Epithelial cell of esophagus (primary cell): ENCODE measurements at regions not wholly inside any gene's neighbourhood (a gene's known extent, or its start where the extent isn't known, plus 50 kb on each side); places are given as distances from the start of the nearest gene placed in this dataset.

Experiments used
- DNase-seq: peaks from one replicate; pipeline ENCODE4 v3.0.0; 2010; ENCODE audit warnings: low read depth
- H3K4me3 ChIP-seq: 2 replicates; pipeline ENCODE4 v1.5.1; 2011; ENCODE audit warnings: mild to moderate bottlenecking, low read length, control low read depth
- TF ChIP-seq, protein P1 (sequence below): IDR thresholded peaks from 2 replicates; pipeline ENCODE4 v1.5.1; 2011; ENCODE audit warnings: low read depth, mild to moderate bottlenecking, low read length, control low read depth, inconsistent platforms; ENCODE audit not compliant: insufficient read depth; ENCODE audit errors: missing control alignments

DNA sequence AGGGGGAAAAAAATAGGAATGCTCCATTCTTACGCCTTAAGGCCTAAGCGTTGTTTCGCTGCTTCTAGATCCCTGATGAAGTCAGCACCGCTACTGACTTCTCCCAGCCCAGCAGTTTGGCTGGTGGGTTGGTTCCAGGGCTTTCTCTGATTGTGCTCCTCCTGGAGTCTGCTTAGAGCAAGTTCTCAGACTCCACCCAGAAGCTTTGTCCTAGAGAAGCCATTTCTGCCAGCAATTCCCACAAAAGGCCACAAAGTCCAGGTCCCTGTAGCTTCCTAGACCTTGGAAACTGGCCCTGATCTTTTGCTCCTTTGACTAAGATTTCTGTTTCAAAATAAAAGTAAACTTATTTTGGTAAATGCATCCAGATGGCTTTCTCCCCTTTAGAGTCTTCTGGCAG is 65.4 kb downstream of the KCTD12 start:
- TF ChIP-seq, protein P1, sequence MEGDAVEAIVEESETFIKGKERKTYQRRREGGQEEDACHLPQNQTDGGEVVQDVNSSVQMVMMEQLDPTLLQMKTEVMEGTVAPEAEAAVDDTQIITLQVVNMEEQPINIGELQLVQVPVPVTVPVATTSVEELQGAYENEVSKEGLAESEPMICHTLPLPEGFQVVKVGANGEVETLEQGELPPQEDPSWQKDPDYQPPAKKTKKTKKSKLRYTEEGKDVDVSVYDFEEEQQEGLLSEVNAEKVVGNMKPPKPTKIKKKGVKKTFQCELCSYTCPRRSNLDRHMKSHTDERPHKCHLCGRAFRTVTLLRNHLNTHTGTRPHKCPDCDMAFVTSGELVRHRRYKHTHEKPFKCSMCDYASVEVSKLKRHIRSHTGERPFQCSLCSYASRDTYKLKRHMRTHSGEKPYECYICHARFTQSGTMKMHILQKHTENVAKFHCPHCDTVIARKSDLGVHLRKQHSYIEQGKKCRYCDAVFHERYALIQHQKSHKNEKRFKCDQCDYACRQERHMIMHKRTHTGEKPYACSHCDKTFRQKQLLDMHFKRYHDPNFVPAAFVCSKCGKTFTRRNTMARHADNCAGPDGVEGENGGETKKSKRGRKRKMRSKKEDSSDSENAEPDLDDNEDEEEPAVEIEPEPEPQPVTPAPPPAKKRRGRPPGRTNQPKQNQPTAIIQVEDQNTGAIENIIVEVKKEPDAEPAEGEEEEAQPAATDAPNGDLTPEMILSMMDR: peak; percentile 5
- H3K4me3 ChIP-seq: no peak overlapping the region
- no peak for DNase-seq

DNA sequence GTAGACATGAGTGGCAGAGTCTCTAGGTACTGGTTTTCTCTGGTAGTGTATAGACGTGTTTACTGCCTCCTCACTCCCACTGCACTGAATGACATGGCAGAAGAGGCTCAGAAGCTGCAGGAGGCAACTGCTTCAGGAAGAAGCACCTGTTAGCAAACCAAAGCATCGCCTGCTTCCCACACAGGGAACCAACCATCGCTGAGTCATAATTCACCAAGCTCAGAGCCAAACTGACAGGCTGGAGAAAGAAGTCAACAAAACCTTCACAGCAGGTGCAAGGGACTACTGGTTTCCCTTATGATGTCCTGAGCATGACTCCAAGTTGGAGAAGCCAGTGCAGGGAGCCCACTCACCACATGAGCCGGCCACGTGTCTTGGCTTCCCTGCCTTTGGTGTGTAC is 69.8 kb downstream of the KCTD12 start:
- H3K4me3 ChIP-seq: no peak overlapping the region
- DNase-seq: no peak
- TF ChIP-seq, protein P1: no peak

DNA sequence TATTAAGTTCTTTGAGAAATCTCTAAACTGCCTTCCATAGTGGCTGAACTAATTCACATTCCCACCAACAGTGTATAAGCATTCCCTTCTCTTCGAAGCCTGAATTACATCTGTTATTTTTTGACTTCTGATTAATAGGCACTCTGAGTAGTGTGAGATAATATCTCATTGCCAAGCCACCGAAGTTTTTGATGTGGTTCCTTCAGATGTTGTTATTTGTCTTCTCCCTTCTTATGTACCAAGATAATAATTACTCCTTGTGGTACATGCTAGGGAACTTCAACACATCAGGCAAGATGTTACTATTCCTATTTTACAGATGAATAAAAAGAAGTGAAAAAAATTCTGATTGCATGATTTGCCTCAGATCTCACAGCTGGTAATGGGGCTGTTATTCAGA is 70.9 kb downstream of the KCTD12 start:
- TF ChIP-seq, protein P1: no peak
- no peak for DNase-seq
- H3K4me3 ChIP-seq: no peak overlapping the region

DNA sequence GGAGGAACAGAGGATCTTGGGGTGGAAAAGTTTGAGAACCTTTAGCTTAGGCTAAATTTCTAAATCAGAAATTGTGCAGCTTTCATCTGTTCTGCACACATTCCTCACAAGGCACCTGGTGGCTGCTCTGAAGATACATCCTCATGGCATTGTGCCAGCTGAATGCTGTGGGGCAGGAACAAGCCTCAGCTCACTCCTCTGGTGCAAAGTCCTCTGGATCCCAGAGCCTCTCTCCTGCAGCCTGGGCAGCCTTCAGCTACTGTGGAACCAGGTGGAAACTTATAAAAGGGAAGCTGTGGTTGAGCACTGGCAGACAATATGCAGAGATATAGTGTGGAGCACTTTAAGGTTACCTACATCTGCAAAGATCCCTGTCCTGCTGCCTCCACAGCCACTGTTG is 72.3 kb downstream of the KCTD12 start:
- TF ChIP-seq, protein P1: no peak
- DNase-seq: peak; percentile 56

DNA sequence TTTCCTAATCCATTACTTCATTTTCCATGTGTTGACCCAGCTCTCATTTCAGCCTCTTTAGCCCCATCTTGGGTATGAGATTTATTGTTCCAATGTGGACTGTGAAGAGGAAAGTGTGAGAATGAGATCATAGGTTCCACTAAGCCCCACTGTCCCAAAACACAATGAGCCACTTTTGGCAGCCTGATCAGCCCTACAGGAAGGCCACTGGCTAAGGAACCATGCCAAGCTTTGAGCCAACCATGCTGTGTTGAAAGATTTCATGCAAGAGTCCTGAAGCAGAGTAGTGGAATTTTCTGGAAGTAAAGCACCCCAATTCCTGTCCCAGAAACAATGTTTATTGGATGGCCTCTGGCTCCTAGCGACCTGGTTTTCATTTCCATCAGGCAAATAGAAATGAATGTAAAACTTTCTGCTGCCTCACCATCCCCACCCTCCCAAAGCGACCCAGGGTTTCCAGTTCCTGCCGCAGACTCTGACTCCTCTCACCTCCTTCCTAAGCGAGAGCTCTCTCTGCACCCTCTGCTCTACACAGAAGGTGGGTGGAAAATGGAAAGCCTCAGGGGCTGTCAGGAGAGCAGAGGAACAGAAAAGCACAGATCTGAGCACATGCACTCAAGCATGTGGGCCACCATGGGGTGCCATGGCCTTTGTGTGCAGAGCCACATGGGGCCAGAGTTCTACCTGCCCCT is 73.1 kb downstream of the KCTD12 start:
- DNase-seq: no peak
- TF ChIP-seq, protein P1: no peak
- H3K4me3 ChIP-seq: no peak overlapping the region

More for the DNA sequence above, 72.3 kb downstream of the KCTD12 start:
- H3K4me3 ChIP-seq: no peak overlapping the region

DNA sequence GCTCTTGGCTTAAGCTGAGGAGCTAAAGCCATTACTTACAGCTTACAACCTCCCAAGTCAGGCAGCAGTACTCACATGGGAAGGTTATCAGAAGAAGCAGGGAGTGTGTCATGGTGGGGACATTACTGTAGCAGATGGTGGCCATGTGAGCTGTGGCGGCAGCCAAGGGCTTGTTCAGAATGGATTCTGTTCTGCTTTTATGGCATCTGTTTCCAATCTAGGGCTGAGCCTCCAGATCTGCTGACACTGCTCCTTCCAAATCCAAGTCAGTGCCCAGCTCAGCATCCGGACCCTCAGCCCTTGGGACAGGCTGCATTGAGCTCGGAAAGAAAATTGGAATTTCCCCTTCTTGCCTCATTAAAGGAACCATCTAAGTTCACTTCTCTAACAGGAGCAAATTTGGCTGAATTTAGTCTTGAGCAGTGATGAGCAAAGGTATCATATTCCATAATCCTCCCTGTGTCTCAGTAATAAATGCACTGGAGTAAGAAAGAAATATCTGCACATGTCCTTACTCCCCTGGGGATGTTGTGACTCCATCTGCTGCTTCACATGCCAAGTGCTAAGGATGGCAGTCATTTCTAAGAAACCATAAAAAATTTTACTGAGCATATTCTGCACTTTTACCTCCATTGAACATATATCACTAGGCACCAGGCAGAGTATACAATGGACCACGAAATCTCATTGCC is 73.9 kb downstream of the KCTD12 start:
- H3K4me3 ChIP-seq: no peak overlapping the region
- TF ChIP-seq, protein P1: no peak
- no peak for DNase-seq
